DMS153 treated with DMSO at 0.1 percent for 48 hours (cell line): ENCODE measurements at regions not wholly inside any gene's neighbourhood (a gene's known extent, or its start where the extent isn't known, plus 50 kb on each side); places are given as distances from the start of the nearest gene placed in this dataset.

Experiments
- DNase-seq: peaks from one replicate; lab custom pipeline; 2025; ENCODE audit not compliant: unreplicated experiment; lab: John Stamatoyannopoulos, UW

GRCh38 chr21:41037212-41037611, 130.7 kb upstream of the BACE2 start:
- no peak for DNase-seq

- no peak for DNase-seq
These were observed 130.0 kb upstream of the BACE2 start for GRCh38 chr21:41037936-41038335.

GRCh38 chr21:41043014-41043413, 124.9 kb upstream of the BACE2 start:
- DNase-seq = no peak

GRCh38 chr21:41045534-41046268, 122.3 kb upstream of the BACE2 start:
- DNase-seq = peak; percentile 90

- DNase-seq = no peak
These were observed 119.8 kb upstream of the BACE2 start for GRCh38 chr21:41048145-41048544.

- no peak for DNase-seq
These were observed 119.3 kb upstream of the BACE2 start for GRCh38 chr21:41048623-41049022.

GRCh38 chr21:41052820-41053555, 115.0 kb upstream of the BACE2 start:
- DNase-seq = no peak

GRCh38 chr21:41054018-41054578, 113.9 kb upstream of the BACE2 start:
- no peak for DNase-seq

GRCh38 chr21:41055266-41055665, 112.7 kb upstream of the BACE2 start:
- no peak for DNase-seq

GRCh38 chr21:41059871-41060270, 108.1 kb upstream of the BACE2 start:
- DNase-seq = no peak

GRCh38 chr21:41061701-41062100, 106.3 kb upstream of the BACE2 start:
- DNase-seq = no peak

- DNase-seq = no peak
These were observed 103.6 kb upstream of the BACE2 start for GRCh38 chr21:41064334-41064791.

GRCh38 chr21:41064951-41065350, 103.0 kb upstream of the BACE2 start:
- DNase-seq = no peak

GRCh38 chr21:41065539-41065938, 102.4 kb upstream of the BACE2 start:
- no peak for DNase-seq

GRCh38 chr21:41066086-41066938, 101.6 kb upstream of the BACE2 start:
- no peak for DNase-seq

GRCh38 chr21:41067709-41068108, 100.3 kb upstream of the BACE2 start:
- no peak for DNase-seq

- peak; percentile 26 for DNase-seq
These were observed 99.5 kb upstream of the BACE2 start for GRCh38 chr21:41068496-41068895.

GRCh38 chr21:41068967-41069642, 98.9 kb upstream of the BACE2 start:
- DNase-seq = peak; percentile 74

- DNase-seq = no peak
These were observed 97.7 kb upstream of the BACE2 start for GRCh38 chr21:41070284-41070683.
